Epithelial cell of prostate (primary cell): ENCODE measurements at regions not wholly inside any gene's neighbourhood (a gene's known extent, or its start where the extent isn't known, plus 50 kb on each side); places are given as distances from the start of the nearest gene placed in this dataset.
A peak's percentile ranks its signal among the peaks of the same experiment; 100 is the strongest.

ENCODE experiments used
- DNase-seq: peaks from one replicate; pipeline ENCODE4 v3.0.0-alpha.2; 2011; ENCODE audit warnings: low read depth, low spot score
- H3K27ac ChIP-seq: fragments of 450-650 bp; 2 replicates; pipeline ENCODE4 v1.5.1; 2017; ENCODE audit warnings: mild to moderate bottlenecking

- H3K27ac ChIP-seq: peak overlapping the region; percentile 46
- peak; percentile 29 for DNase-seq
Measured at GRCh38 chr14:42429401-42429800, 822.7 kb downstream of the LRFN5 start.

GRCh38 chr14:42428996-42429395, 822.3 kb downstream of the LRFN5 start:
- DNase-seq: peak; percentile 80
- H3K27ac ChIP-seq: peak overlapping the region; percentile 46

GRCh38 chr14:42424501-42424900, 817.8 kb downstream of the LRFN5 start:
- DNase-seq: peak; percentile 5
- no peak overlapping the region for H3K27ac ChIP-seq

- no peak overlapping the region for H3K27ac ChIP-seq
- DNase-seq: peak; percentile 12
Measured at GRCh38 chr14:42421377-42422078, 814.9 kb downstream of the LRFN5 start.

GRCh38 chr14:42420071-42420470, 813.4 kb downstream of the LRFN5 start:
- DNase-seq: no peak

GRCh38 chr14:42407153-42407552, 800.5 kb downstream of the LRFN5 start:
- H3K27ac ChIP-seq: no peak overlapping the region
- DNase-seq: no peak

More at GRCh38 chr14:42420071-42420470, 813.4 kb downstream of the LRFN5 start:
- H3K27ac ChIP-seq: no peak overlapping the region

- DNase-seq: no peak
- H3K27ac ChIP-seq: no peak overlapping the region
Measured at GRCh38 chr14:42391146-42391834, 784.6 kb downstream of the LRFN5 start.

- DNase-seq: no peak
- H3K27ac ChIP-seq: no peak overlapping the region
Measured at GRCh38 chr14:42378880-42379279, 772.2 kb downstream of the LRFN5 start.

GRCh38 chr14:42378274-42378673, 771.6 kb downstream of the LRFN5 start:
- DNase-seq: no peak
- no peak overlapping the region for H3K27ac ChIP-seq

GRCh38 chr14:42374332-42374731, 767.7 kb downstream of the LRFN5 start:
- no peak overlapping the region for H3K27ac ChIP-seq

GRCh38 chr14:42370056-42370455, 763.4 kb downstream of the LRFN5 start:
- no peak for DNase-seq
- H3K27ac ChIP-seq: no peak overlapping the region

More at GRCh38 chr14:42374332-42374731, 767.7 kb downstream of the LRFN5 start:
- DNase-seq: no peak

- H3K27ac ChIP-seq: no peak overlapping the region
- DNase-seq: no peak
Measured at GRCh38 chr14:42368234-42368633, 761.6 kb downstream of the LRFN5 start.

- no peak overlapping the region for H3K27ac ChIP-seq
- DNase-seq: no peak
Measured at GRCh38 chr14:42353315-42353714, 746.6 kb downstream of the LRFN5 start.

- DNase-seq: no peak
- H3K27ac ChIP-seq: no peak overlapping the region
Measured at GRCh38 chr14:42335918-42336317, 729.2 kb downstream of the LRFN5 start.

GRCh38 chr14:42334931-42335330, 728.3 kb downstream of the LRFN5 start:
- H3K27ac ChIP-seq: no peak overlapping the region
- no peak for DNase-seq

GRCh38 chr14:42323426-42323825, 716.8 kb downstream of the LRFN5 start:
- DNase-seq: no peak
- no peak overlapping the region for H3K27ac ChIP-seq

GRCh38 chr14:42322531-42323284, 716.0 kb downstream of the LRFN5 start:
- DNase-seq: no peak

GRCh38 chr14:42319996-42320395, 713.3 kb downstream of the LRFN5 start:
- no peak overlapping the region for H3K27ac ChIP-seq
- DNase-seq: no peak

More at GRCh38 chr14:42322531-42323284, 716.0 kb downstream of the LRFN5 start:
- no peak overlapping the region for H3K27ac ChIP-seq

GRCh38 chr14:42316693-42317092, 710.0 kb downstream of the LRFN5 start:
- no peak overlapping the region for H3K27ac ChIP-seq
- DNase-seq: no peak

- no peak overlapping the region for H3K27ac ChIP-seq
- DNase-seq: no peak
Measured at GRCh38 chr14:42311876-42312275, 705.2 kb downstream of the LRFN5 start.

GRCh38 chr14:42307239-42307825, 700.7 kb downstream of the LRFN5 start:
- H3K27ac ChIP-seq: no peak overlapping the region
- DNase-seq: no peak
